HG03064 (cell line): ENCODE measurements at regions not wholly inside any gene's neighbourhood (a gene's known extent, or its start where the extent isn't known, plus 50 kb on each side); places are given as distances from the start of the nearest gene placed in this dataset.

Experiments
- ATAC-seq: cut with Tn5 transposase; IDR thresholded peaks from one replicate; pipeline ENCODE4 v1.9.1; 2021; ENCODE audit warnings: low read depth; ENCODE audit not compliant: unreplicated experiment

- ATAC-seq = no peak
These were observed 1167.7 kb downstream of the XPNPEP1 start for GRCh38 chr10:108755646-108756045.

- ATAC-seq = no peak
These were observed 1170.0 kb downstream of the XPNPEP1 start for GRCh38 chr10:108753326-108753725.

GRCh38 chr10:108749042-108749441 is 1174.3 kb downstream of the XPNPEP1 start:
- ATAC-seq = no peak

GRCh38 chr10:108736111-108736510 is 1187.2 kb downstream of the XPNPEP1 start:
- ATAC-seq = no peak

GRCh38 chr10:108735380-108735779 is 1187.9 kb downstream of the XPNPEP1 start:
- no peak for ATAC-seq

GRCh38 chr10:108721874-108722273 is 1201.4 kb downstream of the XPNPEP1 start:
- ATAC-seq = no peak

- no peak for ATAC-seq
These were observed 1207.0 kb downstream of the XPNPEP1 start for GRCh38 chr10:108716352-108716751.

- ATAC-seq = no peak
These were observed 1213.2 kb downstream of the XPNPEP1 start for GRCh38 chr10:108709927-108710722.

- ATAC-seq = no peak
These were observed 1214.9 kb downstream of the XPNPEP1 start for GRCh38 chr10:108708363-108708762.

- peak; percentile 94 for ATAC-seq
These were observed 1226.4 kb downstream of the XPNPEP1 start for GRCh38 chr10:108696792-108697477.

- no peak for ATAC-seq
These were observed 1232.2 kb downstream of the XPNPEP1 start for GRCh38 chr10:108691126-108691525.

GRCh38 chr10:108690530-108690929 is 1232.8 kb downstream of the XPNPEP1 start:
- ATAC-seq = no peak

- ATAC-seq = no peak
These were observed 1233.4 kb downstream of the XPNPEP1 start for GRCh38 chr10:108689891-108690290.

GRCh38 chr10:108688314-108688713 is 1235.0 kb downstream of the XPNPEP1 start:
- ATAC-seq = no peak

- ATAC-seq = no peak
These were observed 1237.3 kb downstream of the XPNPEP1 start for GRCh38 chr10:108685863-108686531.

- no peak for ATAC-seq
These were observed 1238.9 kb downstream of the XPNPEP1 start for GRCh38 chr10:108684431-108684830.

- ATAC-seq = no peak
These were observed 1249.6 kb downstream of the XPNPEP1 start for GRCh38 chr10:108673741-108674140.

- no peak for ATAC-seq
These were observed 1259.7 kb downstream of the XPNPEP1 start for GRCh38 chr10:108663587-108663986.

- ATAC-seq = no peak
These were observed 1260.3 kb downstream of the XPNPEP1 start for GRCh38 chr10:108662975-108663374.

GRCh38 chr10:108655057-108655456 is 1268.3 kb downstream of the XPNPEP1 start:
- ATAC-seq = no peak

GRCh38 chr10:108653531-108653930 is 1269.8 kb downstream of the XPNPEP1 start:
- ATAC-seq = no peak
